ENCODE measurements at regions not wholly inside any gene's neighbourhood (a gene's known extent, or its start where the extent isn't known, plus 50 kb on each side); places are given as distances from the start of the nearest gene placed in this dataset.

DNA sequence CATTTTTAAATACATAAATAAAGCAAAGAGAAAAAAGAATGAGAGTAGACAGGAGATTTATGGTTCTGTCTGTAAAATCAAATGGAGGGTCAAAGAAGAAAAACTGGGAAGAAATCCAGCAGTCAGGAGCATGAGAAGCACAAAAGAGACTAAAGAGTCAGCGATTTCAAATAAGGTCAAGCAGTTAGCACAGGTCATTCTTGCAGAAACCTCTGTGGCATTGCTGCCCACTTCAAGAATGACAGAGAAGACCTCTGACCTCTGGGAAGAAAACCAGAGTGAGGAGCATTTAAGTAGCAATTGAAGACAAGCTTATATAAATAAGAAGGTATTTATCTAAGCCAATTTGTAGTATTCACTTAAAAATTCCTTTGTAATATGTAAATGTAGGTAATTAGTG, 172.0 kb upstream of the SPOPL start:
- Histone ChIP-seq H2AFZ (ENCODE audit: insufficient read depth, low read depth, low read length, poor library complexity, severe bottlenecking) (no peak overlapping the region), H3K27ac (ENCODE audit: low read depth in 1 of 2, low read length in 2 of 2) (no peak overlapping the region), H3K9ac (ENCODE audit: insufficient read depth, low read length, poor library complexity, severe bottlenecking) (no peak overlapping the region), H3K4me3 (replicated peaks in 1 of 3; ENCODE audit: low read depth in 2 of 3, low read length in 3 of 3) (no peak overlapping the region), H3K9me3 (replicated peaks in 1 of 2; ENCODE audit: control insufficient read depth in 1 of 2, insufficient read depth in 1 of 2, low read length in 2 of 2) (no peaks in the 10 kb centered on the region), H3K4me2 (replicated peaks; ENCODE audit: extremely low read depth, low read length, poor library complexity, severe bottlenecking) (no peak overlapping the region), H4K20me1 (ENCODE audit: insufficient read depth, low read length) (no peaks in the 10 kb centered on the region), H3K4me1 (ENCODE audit: control insufficient read depth in 1 of 2, insufficient read depth in 2 of 2, low read length in 2 of 2) (no peaks in the 10 kb centered on the region), H3K36me3 (replicated peaks in 1 of 2; ENCODE audit: control insufficient read depth in 1 of 2, insufficient read depth in 2 of 2, low read length in 2 of 2) (no peaks in the 10 kb centered on the region), H3K79me2 (ENCODE audit: insufficient read depth, low read length) (no peaks in the 10 kb centered on the region), H3K27me3 (ENCODE audit: control insufficient read depth in 2 of 2, insufficient read depth in 2 of 2, low read length in 2 of 2) (no peaks in the 10 kb centered on the region)
- intact Hi-C loops (cut with micrococcal nuclease) = no loop called here
- Mint-ChIP-seq H3K4me3 (no peak overlapping the region), H3K9me3 (peaks cover 0 to 3% (median 0%) of the 10 kb centered on the region in 7 donors), H3K27me3 (ENCODE audit: low read depth in 3 of 3) (no peaks in the 10 kb centered on the region), H3K27ac (no peak overlapping the region), H3K36me3 (no peaks in the 10 kb centered on the region), H3K4me1 (no peaks in the 10 kb centered on the region)
- TF ChIP-seq, protein P1, sequence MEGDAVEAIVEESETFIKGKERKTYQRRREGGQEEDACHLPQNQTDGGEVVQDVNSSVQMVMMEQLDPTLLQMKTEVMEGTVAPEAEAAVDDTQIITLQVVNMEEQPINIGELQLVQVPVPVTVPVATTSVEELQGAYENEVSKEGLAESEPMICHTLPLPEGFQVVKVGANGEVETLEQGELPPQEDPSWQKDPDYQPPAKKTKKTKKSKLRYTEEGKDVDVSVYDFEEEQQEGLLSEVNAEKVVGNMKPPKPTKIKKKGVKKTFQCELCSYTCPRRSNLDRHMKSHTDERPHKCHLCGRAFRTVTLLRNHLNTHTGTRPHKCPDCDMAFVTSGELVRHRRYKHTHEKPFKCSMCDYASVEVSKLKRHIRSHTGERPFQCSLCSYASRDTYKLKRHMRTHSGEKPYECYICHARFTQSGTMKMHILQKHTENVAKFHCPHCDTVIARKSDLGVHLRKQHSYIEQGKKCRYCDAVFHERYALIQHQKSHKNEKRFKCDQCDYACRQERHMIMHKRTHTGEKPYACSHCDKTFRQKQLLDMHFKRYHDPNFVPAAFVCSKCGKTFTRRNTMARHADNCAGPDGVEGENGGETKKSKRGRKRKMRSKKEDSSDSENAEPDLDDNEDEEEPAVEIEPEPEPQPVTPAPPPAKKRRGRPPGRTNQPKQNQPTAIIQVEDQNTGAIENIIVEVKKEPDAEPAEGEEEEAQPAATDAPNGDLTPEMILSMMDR (IDR thresholded peaks at IDR 0.05) = no peak
- no peak for DNase-seq
- WGBS (ENCODE audit: insufficient coverage) = 90% methylated on average over 1 of the region's 1 CpG

DNA sequence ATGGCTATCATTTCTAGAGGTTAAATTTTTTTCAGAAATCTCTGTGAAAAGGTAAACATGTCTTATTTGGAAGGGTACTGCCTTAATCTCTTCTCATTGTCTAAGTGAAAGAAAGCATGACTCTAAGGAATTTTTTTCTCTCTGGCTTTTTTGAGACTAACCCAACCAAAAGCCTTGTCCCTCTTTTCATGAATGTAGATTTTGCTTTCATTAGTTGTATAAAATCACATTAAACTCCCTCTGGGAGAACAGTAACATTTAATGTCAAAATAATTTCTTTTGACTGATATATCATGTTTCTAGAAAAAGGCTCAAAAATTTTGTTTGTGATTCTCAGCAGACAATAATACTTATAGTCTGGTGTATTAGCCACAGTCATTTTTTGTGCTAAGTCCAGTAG, 168.4 kb upstream of the SPOPL start:
- Histone ChIP-seq H3K4me1 (ENCODE audit: control insufficient read depth in 1 of 2, insufficient read depth in 2 of 2, low read length in 2 of 2) (no peaks in the 10 kb centered on the region), H3K36me3 (replicated peaks in 1 of 2; ENCODE audit: control insufficient read depth in 1 of 2, insufficient read depth in 2 of 2, low read length in 2 of 2) (no peaks in the 10 kb centered on the region), H3K4me3 (replicated peaks in 1 of 3; ENCODE audit: low read depth in 2 of 3, low read length in 3 of 3) (no peak overlapping the region), H3K9me3 (replicated peaks in 1 of 2; ENCODE audit: control insufficient read depth in 1 of 2, insufficient read depth in 1 of 2, low read length in 2 of 2) (no peaks in the 10 kb centered on the region), H2AFZ (ENCODE audit: insufficient read depth, low read depth, low read length, poor library complexity, severe bottlenecking) (no peak overlapping the region), H4K20me1 (ENCODE audit: insufficient read depth, low read length) (no peaks in the 10 kb centered on the region), H3K4me2 (replicated peaks; ENCODE audit: extremely low read depth, low read length, poor library complexity, severe bottlenecking) (no peak overlapping the region), H3K27ac (ENCODE audit: low read depth in 1 of 2, low read length in 2 of 2) (no peak overlapping the region), H3K9ac (ENCODE audit: insufficient read depth, low read length, poor library complexity, severe bottlenecking) (no peak overlapping the region), H3K27me3 (ENCODE audit: control insufficient read depth in 2 of 2, insufficient read depth in 2 of 2, low read length in 2 of 2) (no peaks in the 10 kb centered on the region), H3K79me2 (ENCODE audit: insufficient read depth, low read length) (no peaks in the 10 kb centered on the region)
- Mint-ChIP-seq H3K27ac (no peak overlapping the region), H3K27me3 (ENCODE audit: low read depth in 3 of 3) (no peaks in the 10 kb centered on the region), H3K36me3 (no peaks in the 10 kb centered on the region), H3K9me3 (peaks cover 0 to 5% (median 0%) of the 10 kb centered on the region in 7 donors), H3K4me1 (no peaks in the 10 kb centered on the region), H3K4me3 (no peak overlapping the region)
- intact Hi-C loops (cut with micrococcal nuclease) = no loop called here
- no peak for DNase-seq
- TF ChIP-seq, protein P1 (IDR thresholded peaks at IDR 0.05) = no peak

Data from CD14-positive monocyte (primary cell).